ENCODE measurements at regions not wholly inside any gene's neighbourhood (a gene's known extent, or its start where the extent isn't known, plus 50 kb on each side); places are given as distances from the start of the nearest gene placed in this dataset.

DNA sequence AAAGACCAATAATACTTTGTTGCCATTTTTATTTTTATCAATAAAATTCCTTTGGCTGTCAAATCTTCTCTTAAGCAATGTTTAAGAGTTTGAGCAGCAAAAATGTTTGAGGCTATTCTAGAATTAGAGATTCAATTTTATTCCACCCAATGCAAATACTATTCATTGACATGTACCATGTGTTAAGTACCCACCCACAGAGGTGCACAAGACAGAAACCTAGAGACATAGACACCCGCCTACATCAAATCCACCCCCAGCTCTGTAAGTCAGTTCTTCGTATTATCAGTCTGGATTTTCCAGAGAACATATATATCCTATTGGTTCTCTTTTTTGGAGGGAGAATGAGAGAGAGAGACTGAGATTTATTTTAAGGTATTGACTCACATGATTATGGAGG lies 463.7 kb downstream of the EPM2A start:
- Histone ChIP-seq H3K9me3 (no peaks in the 10 kb centered on the region), H3K4me3 (no peak overlapping the region), H3K27me3 (no peaks in the 10 kb centered on the region), H3K4me1 (no peaks in the 10 kb centered on the region), H3K27ac (no peak overlapping the region), H3K36me3 (no peaks in the 10 kb centered on the region)
- no peak for TF ChIP-seq POLR2A (IDR thresholded peaks at IDR 0.05)
- TF ChIP-seq, protein P1, sequence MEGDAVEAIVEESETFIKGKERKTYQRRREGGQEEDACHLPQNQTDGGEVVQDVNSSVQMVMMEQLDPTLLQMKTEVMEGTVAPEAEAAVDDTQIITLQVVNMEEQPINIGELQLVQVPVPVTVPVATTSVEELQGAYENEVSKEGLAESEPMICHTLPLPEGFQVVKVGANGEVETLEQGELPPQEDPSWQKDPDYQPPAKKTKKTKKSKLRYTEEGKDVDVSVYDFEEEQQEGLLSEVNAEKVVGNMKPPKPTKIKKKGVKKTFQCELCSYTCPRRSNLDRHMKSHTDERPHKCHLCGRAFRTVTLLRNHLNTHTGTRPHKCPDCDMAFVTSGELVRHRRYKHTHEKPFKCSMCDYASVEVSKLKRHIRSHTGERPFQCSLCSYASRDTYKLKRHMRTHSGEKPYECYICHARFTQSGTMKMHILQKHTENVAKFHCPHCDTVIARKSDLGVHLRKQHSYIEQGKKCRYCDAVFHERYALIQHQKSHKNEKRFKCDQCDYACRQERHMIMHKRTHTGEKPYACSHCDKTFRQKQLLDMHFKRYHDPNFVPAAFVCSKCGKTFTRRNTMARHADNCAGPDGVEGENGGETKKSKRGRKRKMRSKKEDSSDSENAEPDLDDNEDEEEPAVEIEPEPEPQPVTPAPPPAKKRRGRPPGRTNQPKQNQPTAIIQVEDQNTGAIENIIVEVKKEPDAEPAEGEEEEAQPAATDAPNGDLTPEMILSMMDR (IDR thresholded peaks at IDR 0.05), result no peak
- TF ChIP-seq POLR2AphosphoS5 (IDR thresholded peaks at IDR 0.05; ENCODE audit: insufficient read depth in 1 of 2, low read depth in 1 of 2), result no peak
- intact Hi-C loops (cut with DNase I), result no loop called here
- no peak for DNase-seq (ENCODE audit: extremely low spot score in 2 of 2)

DNA sequence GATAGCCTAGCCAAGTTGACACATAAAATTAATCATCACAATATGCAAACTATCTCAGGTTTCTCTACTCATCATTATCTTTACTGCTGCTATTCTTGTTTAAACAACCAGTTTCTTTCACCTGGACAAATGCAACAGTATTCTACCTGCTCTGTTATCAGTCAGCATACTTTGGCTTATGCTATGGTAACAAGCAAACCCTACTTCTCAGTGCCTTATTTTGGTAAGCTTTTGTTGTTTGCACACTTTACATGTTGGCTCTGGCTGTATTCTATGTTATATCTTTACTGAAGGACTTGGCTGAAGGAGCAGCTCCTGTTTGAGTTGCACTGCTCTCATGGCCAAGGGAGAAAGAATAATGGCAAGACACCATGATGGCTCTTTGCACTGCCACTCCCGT lies 463.1 kb downstream of the EPM2A start:
- Histone ChIP-seq H3K4me3 (no peak overlapping the region), H3K9me3 (no peaks in the 10 kb centered on the region), H3K27ac (no peak overlapping the region), H3K27me3 (no peaks in the 10 kb centered on the region), H3K36me3 (no peaks in the 10 kb centered on the region), H3K4me1 (no peaks in the 10 kb centered on the region)
- intact Hi-C loops (cut with DNase I), result no loop called here
- no peak for DNase-seq (ENCODE audit: extremely low spot score in 2 of 2)
- TF ChIP-seq POLR2A (IDR thresholded peaks at IDR 0.05) (no peak), POLR2AphosphoS5 (IDR thresholded peaks at IDR 0.05; ENCODE audit: insufficient read depth in 1 of 2, low read depth in 1 of 2) (no peak)
- TF ChIP-seq, protein P1 (IDR thresholded peaks at IDR 0.05), result no peak

DNA sequence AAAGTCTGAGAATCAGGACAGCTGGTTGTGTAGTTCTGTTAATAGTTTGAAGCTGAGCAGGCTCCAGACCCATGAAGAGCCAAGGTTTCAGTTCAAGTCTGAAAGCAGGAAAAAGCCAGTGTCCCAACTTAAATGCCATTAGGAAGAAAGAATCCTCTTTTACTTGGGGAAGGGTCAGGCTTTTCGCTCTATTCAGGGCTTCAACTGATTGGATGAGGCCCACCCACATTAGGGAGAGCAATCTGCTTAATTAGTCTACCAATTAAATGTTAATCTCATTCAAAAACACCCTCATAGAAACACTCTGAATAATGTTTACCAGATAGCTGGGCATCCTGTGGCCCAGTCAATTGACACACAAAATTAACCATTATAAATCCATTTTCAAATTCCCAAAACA lies 462.2 kb downstream of the EPM2A start:
- H3K4me1 ChIP-seq, result no peaks in the 10 kb centered on the region
- intact Hi-C loops (cut with DNase I), result no loop called here

DNA sequence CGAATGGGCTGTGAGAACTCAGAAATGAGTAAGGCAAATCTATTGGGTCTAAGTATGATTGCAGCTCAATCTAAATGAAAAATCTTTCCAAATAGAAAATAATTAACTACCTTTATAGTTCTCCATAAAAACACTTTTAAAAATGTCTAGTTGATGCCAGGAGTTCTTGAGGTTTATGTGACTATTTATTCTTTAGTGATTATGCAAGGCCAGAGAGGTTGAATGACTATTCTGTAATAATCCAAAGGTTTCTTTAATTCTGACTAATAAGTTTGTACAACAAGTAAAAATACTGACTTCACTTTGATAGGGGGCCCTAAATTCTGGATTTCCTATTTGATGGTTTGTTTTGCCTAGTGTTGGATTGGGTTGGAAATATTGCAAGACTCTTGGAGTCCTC lies 461.2 kb downstream of the EPM2A start:
- intact Hi-C loops (cut with DNase I), result no loop called here
- Histone ChIP-seq H3K27me3 (no peaks in the 10 kb centered on the region), H3K9me3 (no peaks in the 10 kb centered on the region), H3K36me3 (no peaks in the 10 kb centered on the region), H3K27ac (no peak overlapping the region), H3K4me3 (no peak overlapping the region), H3K4me1 (no peaks in the 10 kb centered on the region)
- TF ChIP-seq, protein P1 (IDR thresholded peaks at IDR 0.05), result no peak
- no peak for TF ChIP-seq POLR2AphosphoS5 (IDR thresholded peaks at IDR 0.05; ENCODE audit: insufficient read depth in 1 of 2, low read depth in 1 of 2)
- no peak for TF ChIP-seq POLR2A (IDR thresholded peaks at IDR 0.05)
- no peak for DNase-seq (ENCODE audit: extremely low spot score in 2 of 2)

More for the DNA sequence above, 462.2 kb downstream of the EPM2A start:
- H3K9me3 ChIP-seq, result no peaks in the 10 kb centered on the region
- H3K4me3 ChIP-seq, result no peak overlapping the region
- no peaks in the 10 kb centered on the region for H3K36me3 ChIP-seq
- H3K27me3 ChIP-seq, result no peaks in the 10 kb centered on the region
- TF ChIP-seq POLR2A (IDR thresholded peaks at IDR 0.05), result no peak
- no peak for TF ChIP-seq POLR2AphosphoS5 (IDR thresholded peaks at IDR 0.05; ENCODE audit: insufficient read depth in 1 of 2, low read depth in 1 of 2)
- TF ChIP-seq, protein P1 (IDR thresholded peaks at IDR 0.05), result no peak
- no peak for DNase-seq (ENCODE audit: extremely low spot score in 2 of 2)
- no peak overlapping the region for H3K27ac ChIP-seq

DNA sequence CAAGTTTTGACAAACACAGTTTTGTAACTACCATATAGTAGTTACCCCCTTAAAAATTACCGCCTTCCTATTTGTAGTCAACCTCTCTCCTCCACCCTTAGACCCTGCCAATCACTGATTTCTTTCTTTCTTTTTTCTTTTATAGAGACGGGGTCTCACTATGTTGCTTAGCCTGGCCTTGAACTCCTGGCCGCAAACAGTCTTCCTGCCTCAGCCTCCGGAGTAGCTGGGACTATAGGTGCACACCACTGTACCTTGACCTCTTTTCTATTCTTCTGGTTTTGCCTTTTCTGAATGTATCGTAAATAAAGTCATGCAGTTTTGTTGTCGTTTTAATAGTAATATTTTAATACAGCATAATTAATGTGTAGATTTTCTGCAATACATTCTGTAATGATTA lies 460.3 kb downstream of the EPM2A start:
- TF ChIP-seq POLR2A (IDR thresholded peaks at IDR 0.05), result no peak
- no peak for TF ChIP-seq POLR2AphosphoS5 (IDR thresholded peaks at IDR 0.05; ENCODE audit: insufficient read depth in 1 of 2, low read depth in 1 of 2)
- TF ChIP-seq, protein P1 (IDR thresholded peaks at IDR 0.05), result no peak
- Histone ChIP-seq H3K9me3 (no peaks in the 10 kb centered on the region), H3K27ac (no peak overlapping the region), H3K36me3 (no peaks in the 10 kb centered on the region), H3K27me3 (no peaks in the 10 kb centered on the region), H3K4me1 (no peaks in the 10 kb centered on the region), H3K4me3 (no peak overlapping the region)
- DNase-seq (ENCODE audit: extremely low spot score in 2 of 2), result no peak
- intact Hi-C loops (cut with DNase I), result no loop called here

Data from vagina (tissue), 2 donors.